ENCODE measurements at regions not wholly inside any gene's neighbourhood (a gene's known extent, or its start where the extent isn't known, plus 50 kb on each side); places are given as distances from the start of the nearest gene placed in this dataset.
"Not testable (repeated sequence)": the region's sequence is repeated elsewhere in the genome, so short reads cannot be mapped to it uniquely, and the experiment has no call there.

- intact Hi-C loops (cut with micrococcal nuclease; ENCODE audit: unreplicated experiment), result no loop called here
- TF ChIP-seq CTCF (conservative IDR thresholded peaks at IDR 0.05; ENCODE audit: low read length), result no peak
- no peak for TF ChIP-seq EZH2phosphoT487 (IDR thresholded peaks at IDR 0.05; ENCODE audit: borderline replicate concordance, low read depth, low read length)
- no peak overlapping the region for H3K4me2 ChIP-seq (ENCODE audit: low read length)
- H3K4me3 ChIP-seq (ENCODE audit: low read depth, low read length, poor library complexity, severe bottlenecking), result no peak overlapping the region
- no peaks in the 10 kb centered on the region for H4K20me1 ChIP-seq (ENCODE audit: insufficient read depth, low read length)
- no TSS peak for BruUV-seq (replicated peaks)
- DNase-seq (ENCODE audit: low spot score), result no peak
- no peak overlapping the region for H2AFZ ChIP-seq (ENCODE audit: low read length)
- no peaks in the 10 kb centered on the region for H3K4me1 ChIP-seq (ENCODE audit: insufficient read depth, low read length, poor library complexity, severe bottlenecking)
- H3K79me2 ChIP-seq (ENCODE audit: insufficient read depth, low read depth, low read length), result no peaks in the 10 kb centered on the region
- no peaks in the 10 kb centered on the region for H3K36me3 ChIP-seq (ENCODE audit: insufficient read depth, low read length)
- no peak overlapping the region for H3K27ac ChIP-seq (ENCODE audit: low read depth, low read length, poor library complexity, severe bottlenecking)
- POLR2A ChIA-PET, result no interaction called here
- CTCF ChIA-PET (ENCODE audit: unreplicated experiment), result no interaction called here
- no peaks in the 10 kb centered on the region for H3K9me2 ChIP-seq (ENCODE audit: insufficient read depth, low read length)
- no peaks in the 10 kb centered on the region for H3K9me3 ChIP-seq (ENCODE audit: low read length)
Measured at GRCh38 chr9:106500171-106500570, 362.8 kb upstream of the ZNF462 start.

- H3K27ac ChIP-seq (ENCODE audit: low read depth, low read length, poor library complexity, severe bottlenecking); H3K4me3 ChIP-seq (ENCODE audit: low read depth, low read length, poor library complexity, severe bottlenecking); DNase-seq (ENCODE audit: low spot score); BruUV-seq (replicated peaks); H3K9me3 ChIP-seq (ENCODE audit: low read length); H3K79me2 ChIP-seq (ENCODE audit: insufficient read depth, low read depth, low read length); CTCF ChIA-PET (ENCODE audit: unreplicated experiment); intact Hi-C loops (cut with micrococcal nuclease; ENCODE audit: unreplicated experiment); POLR2A ChIA-PET; H3K9me2 ChIP-seq (ENCODE audit: insufficient read depth, low read length); H2AFZ ChIP-seq (ENCODE audit: low read length); H3K4me2 ChIP-seq (ENCODE audit: low read length); H4K20me1 ChIP-seq (ENCODE audit: insufficient read depth, low read length); H3K4me1 ChIP-seq (ENCODE audit: insufficient read depth, low read length, poor library complexity, severe bottlenecking); H3K36me3 ChIP-seq (ENCODE audit: insufficient read depth, low read length): not testable (repeated sequence)
Measured at GRCh38 chr9:106501210-106501609, 361.8 kb upstream of the ZNF462 start.

DNA sequence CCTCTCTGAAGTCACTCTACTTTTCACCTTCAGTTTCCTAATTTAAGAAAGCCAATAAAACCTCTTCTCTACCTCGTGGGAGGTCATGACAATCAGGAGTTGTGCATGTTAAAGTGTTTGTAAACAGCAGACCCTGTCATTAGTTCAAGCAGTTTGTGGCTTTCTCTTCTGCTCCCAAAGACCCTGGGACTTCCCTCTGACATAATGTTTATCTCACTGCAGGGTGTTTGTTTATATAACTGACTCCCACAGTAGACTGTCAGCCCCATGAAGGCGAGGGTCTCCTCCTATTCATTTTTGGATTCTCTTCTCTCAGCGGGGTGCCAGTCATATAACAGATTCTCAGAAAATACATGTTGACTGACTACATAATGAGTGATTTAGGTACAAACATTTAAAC lies 360.0 kb upstream of the ZNF462 start:
- H4K20me1 ChIP-seq (ENCODE audit: insufficient read depth, low read length), result no peaks in the 10 kb centered on the region
- DNase-seq (ENCODE audit: low spot score), result no peak
- no peak overlapping the region for H3K27ac ChIP-seq (ENCODE audit: low read depth, low read length, poor library complexity, severe bottlenecking)
- H3K4me3 ChIP-seq (ENCODE audit: low read depth, low read length, poor library complexity, severe bottlenecking), result no peak overlapping the region
- no peak overlapping the region for H3K4me2 ChIP-seq (ENCODE audit: low read length)
- CTCF ChIA-PET (ENCODE audit: unreplicated experiment), result no interaction called here
- intact Hi-C loops (cut with micrococcal nuclease; ENCODE audit: unreplicated experiment), result no loop called here
- no peak for TF ChIP-seq EZH2phosphoT487 (IDR thresholded peaks at IDR 0.05; ENCODE audit: borderline replicate concordance, low read depth, low read length)
- TF ChIP-seq CTCF (conservative IDR thresholded peaks at IDR 0.05; ENCODE audit: low read length), result no peak
- H3K4me1 ChIP-seq (ENCODE audit: insufficient read depth, low read length, poor library complexity, severe bottlenecking), result no peaks in the 10 kb centered on the region
- POLR2A ChIA-PET, result interaction anchor here (0.6 kb wide), 1 partner anchor 165 kb away, joined by 3 read pairs; no protein-coding TSS in a partner anchor
- no peaks in the 10 kb centered on the region for H3K9me2 ChIP-seq (ENCODE audit: insufficient read depth, low read length)
- no peaks in the 10 kb centered on the region for H3K36me3 ChIP-seq (ENCODE audit: insufficient read depth, low read length)
- BruUV-seq (replicated peaks), result no TSS peak
- no peak overlapping the region for H2AFZ ChIP-seq (ENCODE audit: low read length)
- H3K79me2 ChIP-seq (ENCODE audit: insufficient read depth, low read depth, low read length), result no peaks in the 10 kb centered on the region
- H3K9me3 ChIP-seq (ENCODE audit: low read length), result no peaks in the 10 kb centered on the region
